Neutrophil (primary cell): ENCODE measurements at regions not wholly inside any gene's neighbourhood (a gene's known extent, or its start where the extent isn't known, plus 50 kb on each side); places are given as distances from the start of the nearest gene placed in this dataset.

Source experiments
- H3K27ac ChIP-seq: fragments of 200-600 bp; sonication (generic); 2 replicates; pipeline ENCODE4 v1.5.1; 2016; ENCODE audit warnings: mild to moderate bottlenecking, moderate library complexity
- H3K27me3 ChIP-seq: fragments of 200-600 bp; sonication (generic); 2 replicates; pipeline ENCODE4 v1.6.0; 2016; ENCODE audit warnings: mild to moderate bottlenecking
- H3K36me3 ChIP-seq: fragments of 200-600 bp; sonication (generic); 2 replicates; pipeline ENCODE4 v1.5.1; 2017
- H3K4me1 ChIP-seq, 2 experiments: fragments of 200-600 bp in 1 of 2; sonication (generic) in 1 of 2; 1 replicate in 1 of 2; 2 replicates in 1 of 2; pipeline versions ENCODE4 v1.5.1 to v1.6.1; 2013 to 2016; ENCODE audit warnings: low read depth in 1 of 2, low read length in 1 of 2, mild to moderate bottlenecking in 1 of 2, moderate library complexity in 1 of 2; ENCODE audit not compliant: control insufficient read depth in 1 of 2, insufficient read depth in 1 of 2
- H3K4me3 ChIP-seq, 2 experiments: fragments of 200-600 bp in 1 of 2; sonication (generic) in 1 of 2; 1 replicate in 1 of 2; 2 replicates in 1 of 2; pipeline ENCODE4 v1.5.1; 2013 to 2016; ENCODE audit warnings: low read depth in 1 of 2, low read length in 1 of 2, mild to moderate bottlenecking in 1 of 2, moderate library complexity in 1 of 2
- H3K9me3 ChIP-seq: fragments of 200-600 bp; sonication (generic); 2 replicates; pipeline ENCODE4 v1.5.1; 2016
- TF ChIP-seq, protein P1 (sequence below): fragments of 200-600 bp; sonication (generic); IDR thresholded peaks from 2 replicates; pipeline ENCODE4 v1.5.1; 2016; ENCODE audit warnings: antibody characterized with exemption

DNA sequence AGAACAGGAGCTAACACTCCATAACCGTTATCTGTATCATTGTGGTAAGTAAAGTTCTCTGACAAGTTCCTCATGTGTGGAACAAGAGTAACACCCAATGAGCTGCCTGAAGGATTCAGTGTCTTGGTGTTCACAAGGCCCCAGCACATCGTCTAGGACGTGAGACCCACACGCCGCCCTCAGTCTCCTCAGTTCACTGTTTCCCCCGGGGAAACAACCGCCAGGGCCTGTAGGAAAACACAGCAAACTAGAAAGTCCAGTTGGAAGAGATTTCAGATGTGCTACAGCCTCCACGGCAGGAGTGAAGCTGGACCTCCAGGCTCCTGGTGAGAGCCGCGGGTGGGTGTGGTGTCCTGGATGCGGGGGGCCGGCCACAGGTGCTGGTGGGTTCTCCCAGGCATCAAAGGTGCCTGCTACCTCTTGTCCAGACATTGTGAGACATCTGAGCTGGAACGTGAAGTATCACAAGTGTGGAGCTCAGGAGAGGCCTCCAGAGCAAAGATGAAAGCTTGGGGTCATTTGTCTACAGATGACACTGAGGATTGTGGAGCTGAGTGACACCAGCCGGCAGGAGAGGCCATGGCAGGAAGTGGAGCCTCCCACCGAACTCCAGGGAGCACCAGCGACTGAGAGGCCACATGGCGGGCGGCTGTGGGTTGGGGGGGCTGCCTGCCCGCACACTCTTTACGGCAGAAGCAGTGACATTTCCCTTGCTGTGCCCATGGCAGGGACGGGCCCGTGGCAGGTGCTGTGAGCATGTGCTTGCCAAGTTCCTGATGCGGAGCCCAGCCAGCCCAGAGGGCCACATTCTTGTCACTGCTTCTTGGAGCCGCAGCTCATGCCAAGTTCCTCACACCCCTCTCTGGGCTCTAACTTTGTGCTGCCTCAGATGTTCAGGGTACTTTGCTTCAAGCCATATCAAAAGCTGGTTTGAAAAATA, 131.2 kb downstream of the TMEM18 start:
- no peaks in the 10 kb centered on the region for H3K9me3 ChIP-seq
- no peak overlapping the region for H3K4me3 ChIP-seq
- H3K27ac ChIP-seq = no peak overlapping the region
- no peaks in the 10 kb centered on the region for H3K36me3 ChIP-seq
- no peaks in the 10 kb centered on the region for H3K27me3 ChIP-seq
- TF ChIP-seq, protein P1, sequence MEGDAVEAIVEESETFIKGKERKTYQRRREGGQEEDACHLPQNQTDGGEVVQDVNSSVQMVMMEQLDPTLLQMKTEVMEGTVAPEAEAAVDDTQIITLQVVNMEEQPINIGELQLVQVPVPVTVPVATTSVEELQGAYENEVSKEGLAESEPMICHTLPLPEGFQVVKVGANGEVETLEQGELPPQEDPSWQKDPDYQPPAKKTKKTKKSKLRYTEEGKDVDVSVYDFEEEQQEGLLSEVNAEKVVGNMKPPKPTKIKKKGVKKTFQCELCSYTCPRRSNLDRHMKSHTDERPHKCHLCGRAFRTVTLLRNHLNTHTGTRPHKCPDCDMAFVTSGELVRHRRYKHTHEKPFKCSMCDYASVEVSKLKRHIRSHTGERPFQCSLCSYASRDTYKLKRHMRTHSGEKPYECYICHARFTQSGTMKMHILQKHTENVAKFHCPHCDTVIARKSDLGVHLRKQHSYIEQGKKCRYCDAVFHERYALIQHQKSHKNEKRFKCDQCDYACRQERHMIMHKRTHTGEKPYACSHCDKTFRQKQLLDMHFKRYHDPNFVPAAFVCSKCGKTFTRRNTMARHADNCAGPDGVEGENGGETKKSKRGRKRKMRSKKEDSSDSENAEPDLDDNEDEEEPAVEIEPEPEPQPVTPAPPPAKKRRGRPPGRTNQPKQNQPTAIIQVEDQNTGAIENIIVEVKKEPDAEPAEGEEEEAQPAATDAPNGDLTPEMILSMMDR = no peak
- H3K4me1 ChIP-seq = no peaks in the 10 kb centered on the region

DNA sequence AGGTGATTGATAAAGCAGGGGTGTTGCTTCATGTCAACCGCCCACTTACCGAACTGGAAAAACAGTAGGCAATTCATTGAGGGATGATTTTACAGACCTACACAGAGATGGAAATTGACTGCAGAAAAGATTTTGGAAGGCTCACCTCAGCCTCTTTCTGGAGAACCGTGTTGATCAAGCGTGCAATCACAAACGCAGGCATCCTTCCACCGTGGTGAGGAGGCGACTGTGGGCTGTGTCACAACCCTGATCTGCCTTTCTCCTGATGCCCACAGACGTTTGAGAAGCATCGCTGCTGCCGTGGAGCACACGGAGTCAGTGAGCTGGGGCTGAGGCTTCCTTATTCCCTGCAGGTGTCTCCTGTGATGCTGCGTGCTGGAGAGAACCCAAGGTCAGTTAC, 132.0 kb downstream of the TMEM18 start:
- no peaks in the 10 kb centered on the region for H3K4me1 ChIP-seq
- no peaks in the 10 kb centered on the region for H3K27me3 ChIP-seq
- H3K36me3 ChIP-seq = no peaks in the 10 kb centered on the region
- TF ChIP-seq, protein P1 = no peak
- no peak overlapping the region for H3K4me3 ChIP-seq
- H3K27ac ChIP-seq = no peak overlapping the region
- H3K9me3 ChIP-seq = no peaks in the 10 kb centered on the region

DNA sequence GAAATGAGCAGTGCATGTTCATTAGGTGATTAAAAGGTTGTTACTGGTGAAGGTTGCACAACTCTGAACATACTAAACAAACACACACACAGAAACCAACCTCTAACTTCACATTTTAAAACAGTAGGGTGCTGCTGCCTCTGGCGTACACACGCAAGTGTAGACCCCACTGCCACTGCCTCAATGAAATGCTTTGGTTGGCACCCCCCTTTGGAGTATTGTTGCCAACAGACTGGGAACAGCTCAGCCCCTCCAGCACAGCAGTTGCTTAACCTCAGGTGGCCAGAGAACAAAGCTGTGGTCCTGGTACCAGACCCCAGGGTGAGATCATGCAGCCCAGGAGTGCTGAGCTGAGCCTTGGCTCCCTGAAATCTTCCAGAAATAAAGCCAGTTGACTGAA, 138.6 kb downstream of the TMEM18 start:
- H3K4me3 ChIP-seq = no peak overlapping the region
- H3K9me3 ChIP-seq = no peaks in the 10 kb centered on the region
- H3K27me3 ChIP-seq = no peaks in the 10 kb centered on the region
- TF ChIP-seq, protein P1 = no peak
- no peaks in the 10 kb centered on the region for H3K36me3 ChIP-seq
- H3K4me1 ChIP-seq = no peaks in the 10 kb centered on the region
- no peak overlapping the region for H3K27ac ChIP-seq

DNA sequence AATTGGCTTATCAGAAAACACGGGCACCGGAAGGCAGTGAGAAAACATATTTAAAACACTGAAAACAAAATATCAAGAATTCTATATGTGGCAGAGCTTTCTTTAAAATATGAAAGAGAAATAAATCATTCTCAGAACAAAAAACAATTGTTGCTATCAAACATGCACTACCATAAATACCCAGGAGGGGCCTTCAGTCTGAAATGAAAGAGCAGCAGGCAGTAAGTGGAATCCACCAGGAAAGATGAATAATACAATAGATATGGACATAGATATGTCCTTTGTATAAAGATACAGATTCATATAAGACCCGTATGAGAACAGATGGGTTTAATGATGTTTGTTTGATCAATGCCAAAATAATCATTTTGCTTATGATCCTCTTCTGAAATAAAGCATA, 142.0 kb downstream of the TMEM18 start:
- Histone ChIP-seq H3K4me3 (no peak overlapping the region), H3K9me3 (no peaks in the 10 kb centered on the region), H3K27me3 (no peaks in the 10 kb centered on the region), H3K27ac (no peak overlapping the region), H3K36me3 (no peaks in the 10 kb centered on the region), H3K4me1 (no peaks in the 10 kb centered on the region)
- TF ChIP-seq, protein P1 = no peak

DNA sequence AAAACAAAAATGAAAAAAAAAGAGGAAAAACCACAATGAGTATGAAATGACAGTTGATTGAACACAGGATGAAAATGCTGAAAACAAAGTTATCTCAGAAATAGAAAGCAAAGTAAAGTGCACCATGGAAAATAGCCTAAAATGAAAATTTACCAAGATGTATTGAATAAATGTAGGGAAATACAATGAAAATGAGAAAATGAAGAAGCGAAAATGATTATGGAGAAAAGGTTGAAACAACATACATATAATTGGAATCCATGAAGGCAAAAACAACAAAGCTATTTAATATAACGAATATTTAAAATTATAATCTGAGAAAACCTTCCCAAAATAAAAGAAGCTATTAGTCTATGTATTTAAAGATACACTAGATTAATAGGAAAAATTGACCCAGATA, 147.4 kb downstream of the TMEM18 start:
- no peaks in the 10 kb centered on the region for H3K9me3 ChIP-seq
- H3K27ac ChIP-seq = no peak overlapping the region
- no peaks in the 10 kb centered on the region for H3K4me1 ChIP-seq
- H3K36me3 ChIP-seq = no peaks in the 10 kb centered on the region
- no peak overlapping the region for H3K4me3 ChIP-seq
- TF ChIP-seq, protein P1 = no peak
- H3K27me3 ChIP-seq = no peaks in the 10 kb centered on the region
